ENCODE measurements at regions not wholly inside any gene's neighbourhood (a gene's known extent, or its start where the extent isn't known, plus 50 kb on each side); places are given as distances from the start of the nearest gene placed in this dataset.
"Not testable (repeated sequence)": the region's sequence is repeated elsewhere in the genome, so short reads cannot be mapped to it uniquely, and the experiment has no call there.

DNA sequence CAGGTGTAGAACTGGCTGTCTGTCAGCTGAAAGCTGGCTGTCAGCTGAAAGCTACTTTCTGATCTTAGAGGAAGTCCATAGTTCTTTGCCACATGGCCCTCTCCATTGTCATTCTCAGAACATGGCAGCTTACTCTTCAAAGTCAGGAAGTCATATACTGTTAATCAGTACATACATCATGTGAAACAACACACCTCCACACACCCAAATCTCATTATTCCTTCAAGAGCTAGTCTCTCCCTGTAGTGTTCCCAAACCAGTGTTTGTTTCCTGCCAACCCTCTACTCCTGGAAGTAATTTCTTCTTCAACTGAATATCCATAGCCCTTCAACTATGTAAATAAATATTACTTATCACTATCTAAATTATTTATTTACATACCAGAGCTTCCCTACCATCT, 58.9 kb downstream of the OR5AK2 start:
- no peak for DNase-seq

DNA sequence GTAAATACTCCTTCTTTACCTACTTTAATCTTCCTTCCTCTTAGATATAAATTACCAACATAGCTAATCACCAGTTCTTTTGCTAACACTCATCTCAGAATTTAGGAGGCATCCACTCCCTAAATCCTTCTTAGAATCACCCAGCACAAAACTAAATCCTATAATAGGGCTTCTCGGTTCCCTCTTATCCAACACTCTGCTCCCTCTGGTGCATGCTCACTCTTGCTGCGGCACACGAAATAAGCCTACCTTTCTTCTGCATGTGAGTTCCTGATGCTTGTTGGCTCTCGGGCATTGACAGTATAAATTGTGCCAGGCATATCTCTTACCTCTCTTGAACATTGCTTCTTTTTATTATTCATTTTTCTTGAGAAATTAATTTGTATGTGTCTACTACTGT, 61.0 kb downstream of the OR5AK2 start:
- DNase-seq = no peak

DNA sequence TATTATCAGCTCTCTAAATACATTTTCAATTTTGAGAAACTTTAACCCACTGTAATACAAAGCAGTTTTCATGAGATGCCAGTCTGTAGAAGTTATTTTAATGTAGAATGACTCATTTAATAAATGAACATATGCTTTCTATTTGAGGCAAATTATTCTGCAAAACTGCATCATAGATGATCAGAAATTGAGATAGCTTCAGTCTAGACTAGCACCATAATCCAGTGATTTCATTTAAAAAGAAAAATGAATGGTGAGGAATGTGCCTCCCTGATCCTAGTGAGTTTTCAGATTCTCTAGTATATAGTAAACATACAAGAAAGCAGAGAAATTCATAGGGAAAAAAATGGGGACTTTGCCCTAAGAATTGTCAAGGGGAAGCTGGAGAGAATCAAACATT, 66.1 kb downstream of the OR5AK2 start:
- peak; percentile 24 for DNase-seq

DNA sequence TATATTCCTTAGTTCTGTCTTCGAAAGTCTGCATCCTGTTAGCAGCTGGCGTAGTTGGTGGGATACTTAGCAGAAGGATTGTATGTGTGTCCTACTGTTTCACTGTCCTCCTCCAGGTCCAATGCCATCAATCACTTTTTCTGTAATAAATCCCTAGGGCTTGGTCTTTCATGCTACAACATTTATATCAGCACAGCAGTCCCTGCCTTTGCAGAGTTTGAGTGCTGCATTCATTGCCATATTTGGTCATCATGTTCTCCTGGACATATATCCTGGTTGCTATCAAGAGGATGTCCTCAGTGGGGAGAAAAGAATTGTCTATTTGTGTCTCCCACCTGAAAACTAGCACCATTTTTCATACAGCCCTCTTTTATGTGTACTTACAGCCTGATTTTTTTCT, 67.0 kb downstream of the OR5AK2 start:
- no peak for DNase-seq

GRCh38 chr11:57056735-57057134, 68.0 kb downstream of the OR5AK2 start:
- DNase-seq = no peak

GRCh38 chr11:57057561-57057960, 68.8 kb downstream of the OR5AK2 start:
- peak; percentile 3 for DNase-seq

DNA sequence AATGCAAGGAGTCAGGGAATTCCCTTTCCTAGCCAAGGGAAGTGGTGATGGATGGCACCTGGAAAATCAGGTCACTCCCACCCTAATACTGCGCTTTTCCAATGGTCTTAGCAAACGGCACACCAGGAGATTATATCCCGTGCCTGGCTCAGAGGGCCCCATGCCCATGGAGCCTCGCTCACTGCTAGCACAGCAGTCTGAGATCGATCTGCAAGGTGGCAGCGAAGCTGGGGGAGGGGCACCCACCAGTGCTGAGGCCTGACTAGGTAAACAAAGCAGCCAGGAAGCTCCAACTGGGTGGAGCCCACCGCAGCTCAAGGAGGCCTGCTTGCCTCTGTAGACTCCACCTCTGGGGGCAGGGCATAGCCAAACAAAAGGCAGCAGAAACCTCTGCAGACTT, 74.2 kb downstream of the OR5AK2 start:
- not testable (repeated sequence) for DNase-seq

DNA sequence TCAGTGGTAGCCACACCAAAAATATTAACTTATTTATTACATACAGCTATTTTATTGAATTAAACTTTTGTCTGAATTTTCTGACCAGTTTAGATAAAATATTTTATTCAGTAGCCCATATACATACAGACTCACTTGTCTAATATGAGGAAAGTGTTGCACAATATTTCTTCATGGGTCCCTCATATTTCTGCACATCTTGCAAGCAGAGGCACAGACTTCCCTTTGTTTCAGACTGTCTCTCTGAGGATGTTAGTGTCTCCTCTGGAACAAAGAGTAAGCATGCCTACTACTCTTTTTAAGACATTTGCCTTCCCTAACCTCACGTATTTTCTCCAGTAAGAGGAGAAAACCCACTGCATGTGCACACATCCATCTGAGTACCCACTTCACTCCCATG, 81.2 kb downstream of the OR5AK2 start:
- peak; percentile 9 for DNase-seq

- DNase-seq = peak; percentile 61
Observed at GRCh38 chr11:57071829-57072228, 83.1 kb downstream of the OR5AK2 start.

GRCh38 chr11:57072640-57073039, 83.9 kb downstream of the OR5AK2 start:
- DNase-seq = peak; percentile 99

GRCh38 chr11:57073128-57073527, 84.4 kb downstream of the OR5AK2 start:
- DNase-seq = peak; percentile 28

DNA sequence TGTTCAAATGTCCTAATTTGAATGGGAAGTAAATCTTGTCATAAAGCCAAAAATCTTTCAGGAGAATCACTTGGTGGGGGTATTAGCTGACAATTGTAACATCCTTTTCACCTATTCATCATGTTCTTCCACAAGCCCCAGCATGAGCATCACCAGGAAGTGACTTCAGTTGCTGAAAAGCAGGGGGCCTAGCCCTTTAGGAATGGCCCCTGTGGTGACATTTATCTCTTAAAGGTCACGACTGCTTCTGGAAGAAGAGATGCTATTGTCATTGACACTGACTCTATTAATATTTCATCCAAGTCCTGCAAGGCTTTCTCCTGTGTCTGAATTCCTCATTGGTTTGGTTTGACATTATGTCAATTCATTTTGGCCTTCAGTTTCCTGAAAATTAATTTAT, 92.6 kb downstream of the OR5AK2 start:
- no peak for DNase-seq

DNA sequence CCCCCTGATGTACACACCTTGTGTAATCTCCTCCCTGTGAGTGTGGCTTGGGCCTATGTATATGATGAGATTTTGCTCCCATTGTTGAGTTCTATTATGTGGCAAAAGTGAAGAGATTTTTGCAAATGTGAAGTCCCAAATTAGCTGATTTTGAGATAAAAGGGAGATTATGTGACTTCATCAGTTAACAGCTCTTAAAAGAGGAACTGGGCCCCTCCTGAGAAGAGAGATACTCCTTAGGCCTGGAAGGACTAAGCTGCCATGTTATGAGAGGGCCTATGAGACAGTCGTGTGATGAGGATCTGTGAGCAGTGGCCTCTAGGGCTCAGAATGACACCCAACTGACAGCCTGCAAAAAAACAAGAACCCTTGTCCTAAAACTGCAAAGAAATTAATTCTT, 93.4 kb downstream of the OR5AK2 start:
- no peak for DNase-seq

DNA sequence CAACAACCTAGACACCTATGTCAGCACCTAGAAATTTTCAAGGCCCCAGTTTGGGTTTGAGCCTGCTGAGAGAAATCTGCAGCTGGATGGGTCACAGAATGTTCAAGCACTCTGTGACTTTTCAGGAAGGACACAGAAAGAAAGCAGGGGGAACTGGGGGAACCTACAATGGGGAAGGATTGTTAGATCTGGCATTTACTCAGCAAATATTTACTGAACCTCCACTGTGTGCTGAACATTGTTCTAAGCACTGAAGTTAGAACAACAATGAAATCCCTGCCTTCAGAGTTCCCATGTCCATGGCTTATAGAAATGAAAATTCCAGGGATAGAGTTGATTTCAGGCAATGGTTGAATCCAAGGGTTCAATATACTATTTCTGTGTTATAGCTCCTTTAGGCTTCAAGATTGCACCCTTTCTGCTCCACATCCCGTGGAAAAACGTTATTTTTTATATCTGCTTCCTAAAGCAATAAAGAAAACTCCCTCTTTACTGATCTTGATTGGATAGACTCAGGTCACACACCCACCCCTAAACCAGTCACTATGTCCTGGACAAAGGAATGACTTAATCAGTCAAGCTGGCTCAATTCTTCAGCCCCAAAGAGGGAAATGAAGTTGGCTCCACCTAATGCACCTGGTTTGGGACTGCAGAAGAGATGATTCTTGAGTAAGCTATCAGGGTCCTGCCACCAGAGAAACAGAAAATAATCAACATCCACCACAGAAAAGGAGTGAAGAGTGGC, 95.1 kb downstream of the OR5AK2 start:
- DNase-seq = no peak

- no peak for DNase-seq
Observed at GRCh38 chr11:57085611-57086010, 96.1 kb upstream of the LRRC55 start.

GRCh38 chr11:57087991-57088390, 93.8 kb upstream of the LRRC55 start:
- no peak for DNase-seq

- DNase-seq = no peak
Observed at GRCh38 chr11:57092028-57092698, 89.6 kb upstream of the LRRC55 start.

GRCh38 chr11:57094181-57094935, 87.4 kb upstream of the LRRC55 start:
- peak; percentile 88 for DNase-seq

GRCh38 chr11:57095417-57095816, 86.3 kb upstream of the LRRC55 start:
- DNase-seq = no peak

- DNase-seq = no peak
Observed at GRCh38 chr11:57095896-57096295, 85.9 kb upstream of the LRRC55 start.

DNA sequence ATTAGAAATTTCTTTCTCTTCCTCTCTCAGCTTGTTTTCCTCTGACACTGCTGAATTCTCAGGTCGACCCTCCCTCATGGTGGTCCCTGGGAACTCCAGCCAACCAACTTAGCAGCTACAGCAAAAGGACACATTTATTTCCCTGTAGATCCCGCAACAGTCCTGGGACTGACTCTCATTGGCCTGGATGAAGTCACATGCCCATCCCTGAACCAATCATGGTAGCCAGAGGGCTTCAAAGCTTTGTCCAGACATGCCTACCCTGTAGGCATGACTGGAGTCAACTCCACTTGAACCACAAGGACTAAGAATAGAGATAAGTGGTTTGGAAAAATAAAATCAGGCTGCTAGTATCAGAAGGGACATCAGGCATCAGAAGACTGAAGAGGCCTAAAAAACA, 84.6 kb upstream of the LRRC55 start:
- no peak for DNase-seq

DNA sequence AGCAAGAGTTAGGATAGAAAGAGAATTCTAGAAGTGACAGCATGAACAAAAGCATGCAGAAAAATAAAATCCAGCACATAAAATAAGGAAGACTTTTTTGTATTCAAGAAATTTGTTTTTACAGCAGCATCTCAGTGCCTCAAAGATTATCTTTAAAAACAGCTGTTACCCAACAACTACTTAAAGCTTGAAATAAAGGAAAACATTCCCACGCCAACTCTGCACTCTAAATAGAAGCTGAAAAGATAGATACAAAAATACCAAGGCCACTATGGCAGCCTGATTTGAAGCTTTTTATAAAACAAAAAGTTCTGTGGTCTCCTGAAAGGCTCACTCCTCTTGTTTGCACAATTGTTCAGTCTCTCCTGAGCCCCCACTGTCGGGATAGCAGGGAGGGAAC, 83.6 kb upstream of the LRRC55 start:
- no peak for DNase-seq

DNA sequence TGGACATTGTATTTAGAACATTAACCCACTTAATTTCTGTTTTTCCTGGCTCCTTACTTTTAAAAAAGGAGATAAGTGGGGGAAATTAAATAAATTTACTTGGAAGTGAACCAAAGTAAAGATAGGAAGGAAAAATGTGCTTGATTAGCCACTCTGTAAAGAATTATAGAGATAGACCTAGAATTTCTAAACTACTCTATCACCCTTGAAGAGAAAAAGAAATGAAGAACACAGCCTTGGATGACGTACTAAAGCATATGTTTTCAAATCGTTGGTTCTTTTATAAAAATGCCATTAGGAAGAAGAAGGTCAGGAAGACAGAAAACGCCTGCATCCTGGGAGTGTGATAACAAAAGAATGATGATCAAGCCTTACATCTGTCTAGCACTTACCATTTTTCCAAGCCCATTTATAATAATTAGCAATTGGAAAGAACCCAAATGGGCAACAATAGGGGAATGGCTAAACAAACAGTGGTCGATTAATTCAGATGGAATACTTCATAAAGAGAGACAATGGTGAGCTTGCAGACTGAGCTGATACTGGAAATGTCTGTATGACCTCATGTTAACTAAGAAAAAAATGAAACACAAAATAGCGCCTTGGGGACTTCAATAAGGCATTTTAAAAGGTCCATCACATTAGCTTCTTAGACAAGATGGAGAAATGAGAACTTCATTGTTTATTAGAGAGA, 81.0 kb upstream of the LRRC55 start:
- no peak for DNase-seq
